Stimulated activated CD8-positive, alpha-beta memory T cell treated with anti-CD3 and anti-CD28 coated beads, Interleukin-12 subunit alpha, Interleukin-12 subunit beta, amount 100 ng/mL, for 1 hour (primary cell): ENCODE measurements at regions not wholly inside any gene's neighbourhood (a gene's known extent, or its start where the extent isn't known, plus 50 kb on each side); places are given as distances from the start of the nearest gene placed in this dataset.
"Not testable (repeated sequence)": the region's sequence is repeated elsewhere in the genome, so short reads cannot be mapped to it uniquely, and the experiment has no call there.

Experiments
- DNase-seq: peaks from one replicate; pipeline ENCODE4 v3.0.0-alpha.2; 2020; ENCODE audit warnings: low read depth

GRCh38 chr4:105050896-105051295 is 95.8 kb upstream of the TET2 start:
- no peak for DNase-seq

- no peak for DNase-seq
These were observed 89.1 kb upstream of the TET2 start for GRCh38 chr4:105057370-105058105.

- DNase-seq: no peak
These were observed 88.4 kb upstream of the TET2 start for GRCh38 chr4:105058177-105058812.

GRCh38 chr4:105059337-105059736 is 87.3 kb upstream of the TET2 start:
- DNase-seq: no peak

GRCh38 chr4:105060628-105061027 is 86.0 kb upstream of the TET2 start:
- no peak for DNase-seq

- DNase-seq: peak; percentile 10
These were observed 85.5 kb upstream of the TET2 start for GRCh38 chr4:105061136-105061696.

- no peak for DNase-seq
These were observed 84.9 kb upstream of the TET2 start for GRCh38 chr4:105061731-105062130.

GRCh38 chr4:105066401-105066800 is 80.3 kb upstream of the TET2 start:
- DNase-seq: no peak

GRCh38 chr4:105067431-105067830 is 79.2 kb upstream of the TET2 start:
- DNase-seq: no peak

GRCh38 chr4:105067946-105068345 is 78.7 kb upstream of the TET2 start:
- DNase-seq: no peak

GRCh38 chr4:105068516-105068915 is 78.2 kb upstream of the TET2 start:
- no peak for DNase-seq

GRCh38 chr4:105072095-105072494 is 74.6 kb upstream of the TET2 start:
- DNase-seq: not testable (repeated sequence)

GRCh38 chr4:105074097-105074496 is 72.6 kb upstream of the TET2 start:
- no peak for DNase-seq

GRCh38 chr4:105075045-105075444 is 71.6 kb upstream of the TET2 start:
- no peak for DNase-seq

GRCh38 chr4:105088110-105088879 is 58.4 kb upstream of the TET2 start:
- DNase-seq: no peak

- DNase-seq: no peak
These were observed 54.3 kb upstream of the TET2 start for GRCh38 chr4:105092356-105092755.

- no peak for DNase-seq
These were observed 53.9 kb upstream of the TET2 start for GRCh38 chr4:105092768-105093167.

- DNase-seq: no peak
These were observed 52.7 kb upstream of the TET2 start for GRCh38 chr4:105093975-105094374.
